NCI-H748 (cell line): ENCODE measurements at regions not wholly inside any gene's neighbourhood (a gene's known extent, or its start where the extent isn't known, plus 50 kb on each side); places are given as distances from the start of the nearest gene placed in this dataset.
"Not testable (repeated sequence)": the region's sequence is repeated elsewhere in the genome, so short reads cannot be mapped to it uniquely, and the experiment has no call there.

ENCODE experiments used
- DNase-seq: peaks from one replicate; lab custom pipeline; 2025; ENCODE audit not compliant: unreplicated experiment; lab: John Stamatoyannopoulos, UW

- no peak for DNase-seq
Measured at GRCh38 chr6:4677751-4678065, 98.5 kb upstream of the CDYL start.

GRCh38 chr6:4677011-4677750, 99.0 kb upstream of the CDYL start:
- no peak for DNase-seq

GRCh38 chr6:4676016-4676415, 100.2 kb upstream of the CDYL start:
- no peak for DNase-seq

- peak; percentile 53 for DNase-seq
Measured at GRCh38 chr6:4675121-4675520, 101.1 kb upstream of the CDYL start.

DNA sequence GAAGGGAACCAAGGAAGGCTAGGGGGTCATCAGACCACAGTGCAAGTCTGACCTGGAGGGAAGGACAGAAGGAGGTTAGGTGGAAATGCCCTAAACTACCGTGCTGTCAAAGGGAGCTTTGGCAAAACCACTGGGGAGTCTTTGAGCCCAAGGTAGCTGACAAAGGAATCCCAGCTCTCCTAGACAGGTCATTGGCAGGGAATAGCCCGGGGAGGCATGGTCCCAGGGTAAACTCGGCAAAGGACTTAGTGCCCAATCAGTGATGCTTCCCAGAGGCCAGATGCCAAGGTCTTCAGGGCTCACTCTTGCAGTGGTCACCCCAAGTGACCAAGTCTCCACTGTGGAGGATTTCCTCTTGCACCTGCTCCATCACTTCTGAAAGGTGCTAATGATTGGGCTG, 102.3 kb upstream of the CDYL start:
- no peak for DNase-seq

- DNase-seq: no peak
Measured at GRCh38 chr6:4672772-4673171, 103.4 kb upstream of the CDYL start.

DNA sequence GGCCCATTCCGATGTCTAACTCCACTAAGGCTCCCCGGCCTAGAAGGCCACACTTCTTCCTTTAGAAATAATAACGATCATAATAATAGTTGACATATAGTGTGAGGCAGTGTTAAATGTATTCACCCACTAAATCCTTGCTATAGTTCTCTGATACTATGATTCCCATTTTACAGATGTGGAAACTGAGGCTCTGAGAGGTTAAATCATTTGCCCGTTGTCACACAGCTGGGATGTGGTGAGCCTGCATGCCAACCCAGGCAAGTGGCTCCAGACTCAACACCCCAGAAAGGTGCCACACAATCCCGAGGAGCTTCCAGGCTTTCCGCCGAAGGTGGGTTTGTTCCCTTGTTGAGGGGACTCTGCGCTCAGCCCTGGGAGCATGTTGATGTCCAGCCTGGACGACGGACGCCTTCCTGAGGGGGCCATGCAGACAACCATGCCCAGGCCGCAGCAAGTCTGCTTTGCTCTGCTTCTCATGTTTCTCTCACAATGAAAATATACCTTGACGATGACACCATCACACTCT, 104.6 kb upstream of the CDYL start:
- no peak for DNase-seq

GRCh38 chr6:4670824-4671409, 105.3 kb upstream of the CDYL start:
- no peak for DNase-seq

- DNase-seq: no peak
Measured at GRCh38 chr6:4670290-4670689, 105.9 kb upstream of the CDYL start.

GRCh38 chr6:4668271-4669179, 107.7 kb upstream of the CDYL start:
- DNase-seq: no peak

DNA sequence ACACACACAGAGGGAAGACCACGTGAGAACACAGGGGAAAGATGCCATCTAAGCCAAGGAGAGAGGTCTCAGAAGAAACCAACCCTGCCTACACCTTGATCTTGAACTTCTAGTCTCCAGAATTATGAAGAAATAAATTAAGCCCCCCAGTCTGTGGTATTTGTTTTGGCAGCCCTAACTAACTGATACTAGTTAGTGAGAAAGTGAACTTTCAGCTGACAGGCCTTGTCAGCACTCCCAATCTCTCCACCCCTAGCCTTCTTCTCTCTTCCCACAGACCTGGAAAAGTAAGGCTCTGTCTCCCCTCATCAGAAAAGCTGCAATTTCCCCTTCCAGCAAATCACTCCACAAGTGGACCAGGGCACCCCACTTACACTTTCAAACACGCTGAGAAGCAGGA, 108.6 kb upstream of the CDYL start:
- no peak for DNase-seq

- no peak for DNase-seq
Measured at GRCh38 chr6:4666886-4667513, 109.2 kb upstream of the CDYL start.

- no peak for DNase-seq
Measured at GRCh38 chr6:4665489-4666417, 110.5 kb upstream of the CDYL start.

- DNase-seq: no peak
Measured at GRCh38 chr6:4664911-4665310, 111.3 kb upstream of the CDYL start.

DNA sequence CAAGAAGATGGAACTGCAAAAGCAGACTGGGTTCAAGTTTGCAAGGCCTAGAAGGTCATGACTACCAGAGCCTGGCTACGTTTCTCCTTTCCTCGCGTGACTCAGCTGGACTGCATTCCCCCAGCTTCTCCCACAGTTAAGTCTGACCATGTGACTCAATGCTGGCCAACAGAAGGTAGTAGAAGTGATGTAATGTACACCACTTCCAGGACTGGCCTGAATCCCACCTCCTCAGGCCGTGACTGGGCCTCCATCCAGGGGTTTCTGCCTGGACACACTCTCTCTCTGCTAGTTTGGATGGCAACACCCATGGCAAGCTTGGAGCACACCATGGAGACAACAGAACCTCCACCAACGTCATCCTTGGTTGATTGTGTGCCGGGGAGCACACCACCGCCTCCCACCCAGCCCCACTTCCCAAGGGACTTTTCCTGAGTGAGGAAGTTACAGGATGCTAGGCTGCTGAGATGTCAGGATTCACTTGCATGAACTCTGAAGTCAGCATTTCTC, 112.0 kb upstream of the CDYL start:
- DNase-seq: no peak

- no peak for DNase-seq
Measured at GRCh38 chr6:4662886-4663285, 113.3 kb upstream of the CDYL start.

DNA sequence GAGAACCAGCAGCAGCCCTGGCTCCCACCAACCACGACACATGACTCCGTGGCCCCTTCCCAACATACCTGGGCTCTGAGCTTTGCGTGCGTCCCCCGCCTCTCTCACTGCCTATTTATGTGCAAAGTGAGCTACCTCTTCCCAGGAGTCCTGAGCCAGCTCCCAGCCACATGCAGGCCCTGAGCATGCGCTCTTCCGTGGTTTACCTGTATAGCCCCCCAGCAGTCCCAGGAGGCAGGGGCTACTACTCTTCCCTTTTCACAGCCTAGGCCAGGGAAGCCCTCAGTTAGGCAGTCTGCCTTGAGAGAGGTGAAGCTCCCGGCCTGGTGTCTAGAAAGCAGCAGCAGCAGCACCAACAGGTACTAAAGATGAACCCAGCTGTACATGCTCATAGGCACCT, 114.8 kb upstream of the CDYL start:
- no peak for DNase-seq

- DNase-seq: no peak
Measured at GRCh38 chr6:4660377-4661321, 115.6 kb upstream of the CDYL start.

GRCh38 chr6:4659719-4660118, 116.5 kb upstream of the CDYL start:
- DNase-seq: not testable (repeated sequence)
